Neural progenitor cell (in vitro differentiated cells): ENCODE measurements at regions not wholly inside any gene's neighbourhood (a gene's known extent, or its start where the extent isn't known, plus 50 kb on each side); places are given as distances from the start of the nearest gene placed in this dataset.

ENCODE experiments used
- DNase-seq: peaks from one replicate; pipeline ENCODE4 v3.0.0-alpha.2; 2016; ENCODE audit warnings: low spot score
- H2AFZ ChIP-seq: fragments of 200-600 bp; sonication (generic); replicated peaks from 2 replicates; pipeline ENCODE4 v1.6.1; 2016; ENCODE audit warnings: antibody characterized with exemption
- H3F3A ChIP-seq: fragments of 200-600 bp; sonication (generic); 2 replicates; pipeline ENCODE4 v1.6.1; 2016; ENCODE audit warnings: antibody characterized with exemption, low read depth
- H3K27ac ChIP-seq: fragments of 200-600 bp; sonication (generic); 2 replicates; pipeline ENCODE4 v1.5.1; 2016; ENCODE audit warnings: mild to moderate bottlenecking
- H3K27me3 ChIP-seq: fragments of 200-600 bp; sonication (generic); 2 replicates; pipeline ENCODE4 v1.6.1; 2016; ENCODE audit warnings: mild to moderate bottlenecking, moderate library complexity
- H3K36me3 ChIP-seq: fragments of 200-600 bp; sonication (generic); 2 replicates; pipeline ENCODE4 v1.5.1; 2016
- H3K4me1 ChIP-seq: fragments of 200-600 bp; sonication (generic); 2 replicates; pipeline ENCODE4 v1.6.1; 2016; ENCODE audit warnings: mixed run types
- H3K4me2 ChIP-seq: fragments of 200-600 bp; sonication (generic); 2 replicates; pipeline ENCODE4 v1.6.1; 2016
- H3K4me3 ChIP-seq: fragments of 200-600 bp; sonication (generic); 2 replicates; pipeline ENCODE4 v1.5.1; 2016
- H3K79me2 ChIP-seq: fragments of 200-600 bp; sonication (generic); 2 replicates; pipeline ENCODE4 v1.6.1; 2016; ENCODE audit warnings: low read depth
- H3K9ac ChIP-seq: fragments of 200-600 bp; sonication (generic); 2 replicates; pipeline ENCODE4 v1.6.1; 2016
- H3K9me3 ChIP-seq: fragments of 200-600 bp; sonication (generic); 2 replicates; pipeline ENCODE4 v1.5.1; 2016; ENCODE audit warnings: low read depth
- H4K20me1 ChIP-seq: fragments of 200-600 bp; sonication (generic); 2 replicates; pipeline ENCODE4 v1.6.1; 2016; ENCODE audit warnings: low read depth
- H3K27ac Mint-ChIP-seq: 3 replicates; pipeline ENCODE4 v1.8.0; 2021; ENCODE audit warnings: mixed read lengths
- H3K27me3 Mint-ChIP-seq: 2 replicates; pipeline ENCODE4 v1.8.0; 2022; ENCODE audit warnings: low read depth, mild to moderate bottlenecking, inconsistent platforms, moderate library complexity, mixed read lengths; ENCODE audit not compliant: insufficient read depth
- H3K36me3 Mint-ChIP-seq: 3 replicates; pipeline ENCODE4 v1.8.0; 2021; ENCODE audit warnings: mixed read lengths
- H3K4me1 Mint-ChIP-seq: 3 replicates; pipeline ENCODE4 v1.8.0; 2021; ENCODE audit warnings: mixed read lengths
- H3K4me3 Mint-ChIP-seq: 3 replicates; pipeline ENCODE4 v1.8.0; 2021; ENCODE audit warnings: mild to moderate bottlenecking, moderate library complexity, mixed read lengths
- H3K9me3 Mint-ChIP-seq: 3 replicates; pipeline ENCODE4 v1.8.0; 2020; ENCODE audit warnings: mixed read lengths
- CTCF ChIP-seq: fragments of 200-600 bp; sonication (generic); IDR thresholded peaks from 2 replicates; pipeline ENCODE4 v1.5.1; 2017; ENCODE audit warnings: antibody characterized with exemption, mild to moderate bottlenecking
- EZH2 ChIP-seq: fragments of 200-600 bp; sonication (generic); IDR thresholded peaks from 2 replicates; pipeline ENCODE4 v1.6.1; 2017; ENCODE audit warnings: antibody characterized with exemption, mild to moderate bottlenecking, moderate library complexity
- EZH2phosphoT487 ChIP-seq: fragments of 200-600 bp; sonication (generic); IDR thresholded peaks from 2 replicates; pipeline ENCODE4 v1.6.1; 2017; ENCODE audit warnings: antibody characterized with exemption

GRCh38 chr16:35207059-35207999, 1747.9 kb downstream of the TP53TG3F start:
- H3K27me3 Mint-ChIP-seq = no peaks in the 10 kb centered on the region
- no peaks in the 10 kb centered on the region for H3K4me1 Mint-ChIP-seq
- Histone ChIP-seq H3K27ac (no peak overlapping the region), H3K4me1 (no peaks in the 10 kb centered on the region), H3K27me3 (no peaks in the 10 kb centered on the region), H3F3A (no peaks in the 10 kb centered on the region), H4K20me1 (no peaks in the 10 kb centered on the region), H3K9me3 (peaks cover 10% of the 10 kb centered on the region), H3K9ac (no peak overlapping the region), H3K79me2 (no peaks in the 10 kb centered on the region), H2AFZ (no peak overlapping the region), H3K4me2 (no peak overlapping the region), H3K36me3 (no peaks in the 10 kb centered on the region), H3K4me3 (no peak overlapping the region)
- H3K36me3 Mint-ChIP-seq = no peaks in the 10 kb centered on the region
- H3K27ac Mint-ChIP-seq = no peak overlapping the region
- peaks cover 27% of the 10 kb centered on the region for H3K9me3 Mint-ChIP-seq
- H3K4me3 Mint-ChIP-seq = no peak overlapping the region
- no peak for DNase-seq
- TF ChIP-seq EZH2phosphoT487 (no peak), EZH2 (no peak), CTCF (no peak)

DNA sequence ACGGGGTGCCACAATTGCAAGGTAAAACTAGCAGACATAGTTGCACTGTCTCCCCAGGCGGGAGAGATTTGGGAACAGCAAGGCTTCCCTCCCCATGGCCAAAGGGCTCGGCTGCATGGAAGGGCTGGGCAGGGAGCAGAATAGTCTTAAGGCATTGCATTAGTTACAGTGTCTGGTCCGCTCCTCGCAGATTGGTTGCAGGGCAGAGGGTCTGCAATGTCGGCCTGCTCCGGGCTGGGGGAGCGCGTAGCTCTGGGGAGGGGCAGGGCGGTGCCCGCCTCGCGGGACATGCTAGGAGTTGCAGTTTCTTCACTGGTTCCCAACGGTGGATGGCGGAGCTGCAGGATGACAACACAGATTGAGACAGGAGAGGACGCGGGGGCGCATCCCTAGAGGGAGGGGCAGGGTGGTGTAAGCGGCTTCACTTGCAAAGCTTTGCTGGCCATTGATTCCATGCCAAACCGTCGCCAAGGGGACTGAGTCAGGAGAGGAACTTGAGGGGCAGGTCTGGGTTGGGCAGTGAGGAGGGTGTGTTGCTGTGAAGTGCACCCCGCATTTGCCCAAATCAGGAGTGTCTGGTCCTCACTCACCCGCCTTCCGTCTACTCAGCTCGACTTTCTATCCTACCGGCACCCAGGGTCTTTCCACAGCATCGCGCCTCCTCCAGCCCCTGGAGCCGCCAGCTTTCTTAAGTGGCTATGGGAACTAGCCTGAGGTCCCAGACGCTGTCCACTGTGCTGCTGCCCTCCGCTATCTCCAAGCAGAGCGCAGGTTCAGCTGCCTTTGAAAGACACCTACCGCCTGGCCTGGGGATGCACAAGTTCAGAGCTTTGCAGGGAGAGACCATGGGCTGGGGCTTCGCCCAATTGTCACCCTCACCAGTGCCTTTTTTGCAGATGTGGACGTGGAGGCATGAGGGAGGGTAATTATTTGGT, 1748.9 kb downstream of the TP53TG3F start:
- peaks cover 13% of the 10 kb centered on the region for H3K9me3 ChIP-seq
- H3K4me3 Mint-ChIP-seq = no peak overlapping the region
- no peak overlapping the region for H3K4me2 ChIP-seq
- H3K27me3 Mint-ChIP-seq = no peaks in the 10 kb centered on the region
- H3K36me3 ChIP-seq = no peaks in the 10 kb centered on the region
- TF ChIP-seq CTCF (no peak), EZH2 (no peak), EZH2phosphoT487 (no peak)
- DNase-seq = no peak
- no peak overlapping the region for H3K4me3 ChIP-seq
- H3K4me1 ChIP-seq = no peaks in the 10 kb centered on the region
- no peaks in the 10 kb centered on the region for H3K79me2 ChIP-seq
- H3K36me3 Mint-ChIP-seq = no peaks in the 10 kb centered on the region
- H2AFZ ChIP-seq = no peak overlapping the region
- H4K20me1 ChIP-seq = no peaks in the 10 kb centered on the region
- no peaks in the 10 kb centered on the region for H3K4me1 Mint-ChIP-seq
- H3F3A ChIP-seq = no peaks in the 10 kb centered on the region
- peaks cover 23% of the 10 kb centered on the region for H3K9me3 Mint-ChIP-seq
- H3K9ac ChIP-seq = no peak overlapping the region
- no peak overlapping the region for H3K27ac Mint-ChIP-seq
- H3K27me3 ChIP-seq = no peaks in the 10 kb centered on the region
- no peak overlapping the region for H3K27ac ChIP-seq

DNA sequence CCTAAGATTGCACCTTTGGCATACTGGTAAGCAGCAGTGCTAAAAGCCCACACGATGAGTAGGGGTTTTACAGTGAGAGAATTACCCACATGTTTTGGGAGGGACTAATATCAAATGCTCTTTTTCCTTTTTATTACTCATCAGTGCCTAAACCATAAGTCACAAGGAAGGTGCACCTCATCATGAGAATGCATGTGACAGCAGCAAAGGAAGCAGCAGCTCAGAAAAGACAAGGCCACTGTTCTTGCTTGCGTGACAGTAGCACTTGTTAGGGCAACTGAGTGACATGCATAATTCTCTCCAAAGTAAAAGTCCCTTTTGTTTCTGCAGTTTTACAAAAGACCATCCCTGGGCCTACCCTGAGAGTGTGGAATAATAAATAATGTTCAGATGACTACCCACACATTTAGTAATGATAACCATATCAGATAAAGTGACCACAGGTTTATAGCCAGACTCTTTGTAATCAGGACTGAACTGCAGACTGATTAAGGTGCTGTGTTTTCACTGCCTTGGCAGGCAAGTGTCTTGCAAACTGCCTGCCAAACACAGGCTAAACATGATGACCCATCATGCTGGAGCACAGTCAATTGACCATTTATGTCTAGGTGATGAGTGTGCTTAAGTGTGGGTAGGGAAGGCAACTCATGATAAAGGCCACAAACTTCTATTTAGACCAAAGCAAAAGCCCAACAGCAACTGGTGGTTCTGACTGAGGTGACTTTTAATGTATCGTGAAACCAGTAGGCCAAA, 1751.4 kb downstream of the TP53TG3F start:
- H3K36me3 Mint-ChIP-seq = peaks cover 3% of the 10 kb centered on the region

More for the DNA sequence above, 1751.4 kb downstream of the TP53TG3F start:
- Mint-ChIP-seq H3K9me3 (peaks cover 25% of the 10 kb centered on the region), H3K27me3 (peaks cover 4% of the 10 kb centered on the region), H3K4me1 (no peaks in the 10 kb centered on the region), H3K27ac (no peak overlapping the region), H3K4me3 (no peak overlapping the region)
- H3F3A ChIP-seq = no peaks in the 10 kb centered on the region
- TF ChIP-seq EZH2 (no peak), CTCF (no peak), EZH2phosphoT487 (no peak)
- no peaks in the 10 kb centered on the region for H3K36me3 ChIP-seq
- H3K9ac ChIP-seq = no peak overlapping the region
- no peak for DNase-seq
- H4K20me1 ChIP-seq = no peaks in the 10 kb centered on the region
- H3K4me1 ChIP-seq = no peaks in the 10 kb centered on the region
- H3K79me2 ChIP-seq = no peaks in the 10 kb centered on the region
- no peak overlapping the region for H2AFZ ChIP-seq
- H3K27ac ChIP-seq = no peak overlapping the region
- no peak overlapping the region for H3K4me2 ChIP-seq
- no peak overlapping the region for H3K4me3 ChIP-seq
- peaks cover 20% of the 10 kb centered on the region for H3K9me3 ChIP-seq
- no peaks in the 10 kb centered on the region for H3K27me3 ChIP-seq
